OCI-LY3 (cell line): ENCODE measurements at regions not wholly inside any gene's neighbourhood (a gene's known extent, or its start where the extent isn't known, plus 50 kb on each side); places are given as distances from the start of the nearest gene placed in this dataset.

Source experiments
- CTCF ChIP-seq: fragments of 200-600, 300-600 bp; sonication (generic); IDR thresholded peaks from 2 replicates; pipeline ENCODE4 v1.5.1; 2014; ENCODE audit warnings: antibody characterized with exemption, low read length, low read depth
- EZH2phosphoT487 ChIP-seq: fragments of 200-600 bp; shearing (Covaris generic); IDR thresholded peaks from 2 replicates; pipeline ENCODE4 v1.6.1; 2018; ENCODE audit warnings: antibody characterized with exemption, mixed run types, low read depth

GRCh38 chr10:121288864-121289661 lies 309.2 kb downstream of the FGFR2 start:
- no peak for TF ChIP-seq CTCF
- no peak for TF ChIP-seq EZH2phosphoT487
